Breast epithelium (tissue), 3 donors: ENCODE measurements at regions not wholly inside any gene's neighbourhood (a gene's known extent, or its start where the extent isn't known, plus 50 kb on each side); places are given as distances from the start of the nearest gene placed in this dataset.

ENCODE experiments used
- CTCF ChIP-seq, 3 donors: fragments of 450-650 bp; IDR thresholded peaks; one replicate each; pipeline ENCODE4 v1.5.1; 2016 to 2017; ENCODE audit warnings: antibody characterized with exemption in 3 of 3, mild to moderate bottlenecking in 3 of 3, moderate library complexity in 3 of 3
- POLR2A ChIP-seq: fragments of 450-650 bp; IDR thresholded peaks from one replicate; pipeline ENCODE4 v1.6.1; 2016; ENCODE audit warnings: antibody characterized with exemption, mild to moderate bottlenecking, moderate library complexity
- POLR2AphosphoS5 ChIP-seq, 3 donors: sonication (generic); formaldehyde crosslinking; IDR thresholded peaks; one replicate each; pipeline ENCODE4 v1.6.1; 2017; ENCODE audit warnings: antibody characterized with exemption in 3 of 3

- TF ChIP-seq CTCF (IDR thresholded peaks at IDR 0.05): no peak
- no peak for TF ChIP-seq POLR2AphosphoS5 (IDR thresholded peaks at IDR 0.05)
- TF ChIP-seq POLR2A: no peak
Measured at GRCh38 chr2:16091576-16092282, 151.4 kb downstream of the MYCN start.
